GM21423 (cell line): ENCODE measurements at regions not wholly inside any gene's neighbourhood (a gene's known extent, or its start where the extent isn't known, plus 50 kb on each side); places are given as distances from the start of the nearest gene placed in this dataset.
"Not testable (repeated sequence)": the region's sequence is repeated elsewhere in the genome, so short reads cannot be mapped to it uniquely, and the experiment has no call there.

Source experiments
- ATAC-seq: cut with Tn5 transposase; IDR thresholded peaks from one replicate; pipeline ENCODE4 v1.9.1; 2021; ENCODE audit warnings: mild to moderate bottlenecking, moderate library complexity; ENCODE audit not compliant: unreplicated experiment

DNA sequence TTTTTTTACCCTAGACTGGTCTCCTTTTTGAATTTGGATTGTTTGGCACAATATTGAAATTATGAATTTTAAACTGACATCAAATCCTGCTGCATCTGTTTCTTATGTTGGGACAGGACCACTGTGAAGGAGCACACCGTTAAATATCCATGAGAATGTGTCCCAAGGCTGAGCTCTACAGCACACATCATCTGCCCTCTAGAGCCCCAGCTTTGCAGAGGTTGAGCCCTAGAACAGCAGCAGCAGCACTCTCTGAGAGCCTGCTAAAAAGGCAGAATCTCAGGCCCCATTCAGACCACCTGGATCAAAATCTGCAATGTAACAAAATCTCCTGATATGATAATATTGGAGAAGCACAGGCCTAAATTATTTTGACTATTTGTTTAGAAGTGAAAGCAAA lies 192.1 kb upstream of the CCN2 start:
- no peak for ATAC-seq

DNA sequence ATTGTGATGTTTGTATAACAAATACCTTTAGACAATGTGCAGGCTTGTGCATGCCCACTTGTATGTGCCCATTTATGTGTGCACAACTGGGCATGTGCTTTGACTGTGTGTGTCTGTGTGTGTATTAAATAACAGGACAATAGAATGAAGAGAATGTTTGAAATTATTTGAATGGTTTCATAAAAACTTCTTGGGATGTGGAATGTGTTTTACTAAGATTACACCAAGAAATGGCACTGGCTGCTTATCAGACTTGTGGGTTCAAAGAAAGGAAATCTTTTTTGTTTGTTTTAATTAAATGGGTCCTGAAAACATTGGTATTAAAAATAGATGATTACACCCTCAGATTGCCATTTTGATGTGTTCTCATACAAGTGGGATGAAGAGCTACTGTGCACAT lies 191.6 kb upstream of the CCN2 start:
- ATAC-seq, result no peak

DNA sequence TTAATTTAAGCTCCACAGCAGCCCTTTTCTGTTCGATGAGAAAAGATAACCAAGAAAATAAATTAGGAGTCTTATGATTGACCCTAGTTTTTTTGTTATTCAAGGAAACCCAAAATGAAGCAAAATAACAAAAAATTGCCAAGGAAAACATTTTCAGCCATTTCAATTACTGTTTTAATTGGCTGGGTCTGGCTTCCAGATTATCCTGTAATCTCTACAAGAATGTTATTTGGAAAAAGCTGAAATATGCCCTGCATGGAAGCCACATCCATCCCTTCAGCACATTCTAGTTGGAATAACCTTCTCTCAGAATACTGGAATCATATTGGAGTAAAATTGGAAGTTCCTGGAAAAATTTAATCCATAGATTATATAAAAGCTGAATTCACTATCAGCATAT lies 191.1 kb upstream of the CCN2 start:
- ATAC-seq, result no peak

DNA sequence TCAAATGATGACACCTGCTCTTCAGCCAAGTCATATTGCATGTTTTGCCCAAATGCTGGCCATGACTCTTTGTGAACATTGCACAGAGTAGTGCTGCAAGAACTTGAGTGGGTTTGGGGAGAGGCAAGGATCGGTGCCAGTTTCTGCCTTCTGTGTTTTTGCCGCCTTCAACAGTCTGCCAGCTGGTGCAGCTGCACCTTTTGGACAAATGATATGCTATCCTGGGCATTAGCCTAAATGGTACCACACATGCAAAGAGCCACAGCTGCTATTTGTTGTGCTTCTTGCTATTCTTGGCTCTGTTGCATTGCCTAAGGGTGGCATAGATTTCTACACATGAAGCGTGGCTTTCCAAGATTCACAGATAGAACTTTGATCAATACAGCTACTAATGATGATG lies 189.0 kb upstream of the CCN2 start:
- ATAC-seq, result no peak

DNA sequence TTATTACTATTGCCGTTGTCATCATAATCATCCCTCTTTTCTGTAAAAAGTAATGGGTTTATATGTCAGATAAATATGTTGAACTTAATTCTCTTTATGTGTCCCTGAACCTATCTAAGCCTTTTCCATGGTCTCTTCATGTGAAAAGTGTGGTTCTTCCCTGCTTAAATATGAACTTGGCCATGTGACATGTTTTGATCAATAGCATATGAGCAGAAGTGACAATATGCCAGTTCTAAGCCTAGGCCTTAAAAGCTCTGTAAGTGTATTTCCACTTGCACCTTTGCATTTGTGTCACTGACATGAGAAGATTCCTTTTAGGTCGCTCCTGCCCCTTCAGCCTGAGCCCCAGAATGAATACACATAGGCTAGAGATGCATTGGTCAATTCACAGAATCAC lies 188.4 kb upstream of the CCN2 start:
- ATAC-seq, result no peak

DNA sequence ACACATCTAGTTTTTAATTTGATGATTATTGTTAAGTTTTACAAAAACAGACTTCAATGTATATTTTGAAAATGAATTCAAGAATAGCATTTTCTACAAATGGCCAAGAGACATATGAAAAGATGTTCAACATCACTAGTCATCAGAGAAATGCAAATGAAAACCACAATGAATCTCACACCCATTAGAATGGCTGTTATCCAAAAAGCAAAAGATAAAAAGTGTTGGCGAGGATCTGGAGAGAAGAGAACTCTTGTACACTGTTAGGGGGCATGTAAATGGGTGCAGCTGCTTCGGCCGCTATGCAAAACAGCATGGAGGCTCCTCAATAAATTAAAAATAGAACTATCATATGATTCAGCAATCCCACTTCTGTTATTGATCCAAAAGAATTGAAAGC lies 185.8 kb upstream of the CCN2 start:
- no peak for ATAC-seq

DNA sequence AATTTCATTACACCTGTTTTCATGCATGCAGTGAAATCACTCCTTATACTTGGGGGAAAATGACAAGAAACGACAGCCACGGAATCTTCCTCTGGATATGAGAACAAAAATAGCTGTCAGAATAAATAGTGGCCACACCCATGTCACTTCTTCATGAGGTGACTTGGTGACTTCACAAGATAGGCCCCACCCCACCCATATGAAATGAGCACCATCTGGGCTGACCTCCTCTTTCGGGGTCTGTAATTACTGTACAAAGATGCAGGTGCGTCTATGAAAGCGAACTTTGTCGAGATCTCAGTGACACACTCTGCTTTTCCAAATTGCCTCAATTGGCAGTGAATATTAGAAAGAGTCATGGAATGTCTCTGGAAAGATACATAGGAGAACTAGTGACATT lies 184.2 kb upstream of the CCN2 start:
- no peak for ATAC-seq

DNA sequence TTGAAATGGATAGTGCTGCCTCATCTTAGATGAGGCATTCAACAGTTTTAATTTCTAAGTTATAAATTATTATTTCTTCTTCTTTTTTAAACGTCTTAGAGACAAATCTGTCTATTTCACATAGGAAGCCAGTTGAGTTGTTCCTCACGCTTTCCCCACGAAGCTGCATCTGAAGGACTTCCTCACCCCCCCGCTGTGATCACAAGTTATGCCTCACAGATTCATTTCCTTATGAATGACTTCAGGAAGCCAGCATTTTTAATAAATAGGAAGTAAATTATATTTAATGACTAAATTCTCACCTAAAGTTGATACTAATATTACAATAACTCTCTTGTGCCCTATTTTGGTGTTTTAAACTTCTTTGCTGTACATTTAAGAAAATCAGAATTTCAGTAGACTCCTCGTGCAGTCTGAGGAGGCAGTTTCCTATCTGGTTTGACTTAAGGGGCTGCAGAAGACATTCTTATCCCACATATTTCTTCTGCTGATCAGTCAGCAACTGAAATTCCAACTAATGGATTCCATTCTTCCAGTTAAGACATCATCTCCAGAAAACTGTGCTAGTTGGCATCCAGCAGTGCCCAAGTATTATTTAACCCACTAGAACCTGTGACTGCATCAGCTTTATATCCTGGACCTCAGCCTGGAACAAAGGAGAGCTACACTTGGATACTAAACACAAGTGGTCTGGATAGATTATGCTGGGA lies 182.7 kb upstream of the CCN2 start:
- ATAC-seq, result no peak

DNA sequence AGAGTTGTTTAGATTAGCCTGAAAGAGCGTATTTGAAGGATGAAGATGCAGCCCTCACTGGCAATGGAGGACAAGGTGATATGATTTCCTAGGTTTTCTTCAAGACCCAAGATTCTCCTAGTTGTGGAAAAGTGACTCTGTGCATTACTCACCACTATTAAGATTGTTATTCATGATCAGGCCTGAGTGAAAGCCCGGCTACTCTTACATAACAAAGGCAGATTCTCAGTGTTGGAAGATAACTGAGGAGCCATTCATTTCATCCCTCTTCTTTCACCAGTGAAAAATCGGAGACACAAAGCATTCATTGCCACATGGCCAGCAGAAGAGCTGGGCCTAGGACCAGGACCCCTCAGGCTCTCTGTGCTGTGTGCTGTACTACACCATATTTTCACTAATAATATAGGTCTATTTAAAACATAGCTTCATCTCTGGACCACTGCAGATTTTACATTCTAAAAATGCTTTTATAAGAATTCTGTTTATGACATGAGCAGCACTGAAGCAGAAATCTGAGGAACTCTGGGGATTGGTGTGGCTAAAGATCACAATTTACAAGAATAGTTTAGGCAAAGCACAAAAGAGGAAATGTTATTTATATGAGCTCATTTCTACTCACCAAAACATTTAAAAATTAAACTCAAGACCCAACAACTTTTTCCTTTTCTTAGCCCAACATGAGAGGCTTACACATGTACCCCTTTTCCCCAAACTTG lies 181.9 kb upstream of the CCN2 start:
- no peak for ATAC-seq

DNA sequence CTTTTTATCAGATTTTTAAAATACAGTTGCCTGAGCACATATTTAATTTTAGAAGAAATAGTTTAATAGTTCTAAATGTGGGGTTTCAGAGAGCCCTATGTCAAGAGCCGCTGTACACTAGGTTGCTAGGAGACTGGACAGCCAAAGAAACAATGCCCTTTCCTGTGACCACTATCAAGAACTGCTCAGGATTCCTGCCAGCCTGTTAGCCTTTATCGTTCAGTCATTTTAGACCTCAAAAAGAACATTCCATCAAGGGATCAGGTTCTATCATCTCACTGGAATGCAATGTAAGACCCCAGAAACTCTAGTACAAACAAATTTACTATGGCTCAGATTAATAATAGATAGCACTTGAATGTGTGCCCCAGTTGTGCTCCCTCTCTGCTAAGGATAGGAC lies 181.2 kb upstream of the CCN2 start:
- no peak for ATAC-seq

DNA sequence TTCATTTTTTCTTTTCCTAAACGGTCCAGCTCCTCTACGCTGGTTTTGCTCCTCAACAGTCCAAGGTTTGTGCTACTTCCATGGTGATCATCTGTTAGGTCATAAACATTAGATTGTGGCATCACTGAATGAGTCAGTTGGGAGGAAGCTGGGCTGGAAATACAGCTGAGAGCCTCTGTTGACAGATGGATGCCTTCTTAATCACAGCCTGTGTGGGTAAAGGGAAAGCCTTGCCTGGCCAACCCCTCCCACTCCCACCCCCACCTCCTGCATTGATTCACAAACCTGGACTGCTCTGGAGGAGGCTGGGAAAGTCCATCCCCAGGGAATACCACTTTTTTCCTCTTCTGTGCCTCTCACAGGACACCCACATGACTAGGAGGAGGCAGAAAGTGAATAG lies 180.6 kb upstream of the CCN2 start:
- ATAC-seq, result no peak

DNA sequence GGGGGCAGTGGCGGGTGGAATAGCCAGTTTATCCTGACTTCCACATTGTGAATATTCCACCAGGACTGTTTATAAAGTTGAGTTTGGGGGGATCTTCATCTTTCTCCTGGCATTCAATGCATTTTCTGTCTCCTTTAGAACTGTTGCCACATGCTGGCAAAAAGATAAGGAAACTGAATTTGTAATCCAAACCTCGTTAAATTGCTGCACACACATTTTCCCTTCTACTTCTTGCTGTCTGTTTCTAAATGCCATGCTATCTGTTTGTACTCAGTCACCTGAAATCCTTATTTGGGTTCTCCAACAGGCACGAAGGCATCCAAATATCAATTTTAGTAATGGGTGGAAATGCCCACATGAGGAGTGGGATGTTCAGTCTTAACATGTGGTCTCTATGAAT lies 180.2 kb upstream of the CCN2 start:
- ATAC-seq, result no peak

DNA sequence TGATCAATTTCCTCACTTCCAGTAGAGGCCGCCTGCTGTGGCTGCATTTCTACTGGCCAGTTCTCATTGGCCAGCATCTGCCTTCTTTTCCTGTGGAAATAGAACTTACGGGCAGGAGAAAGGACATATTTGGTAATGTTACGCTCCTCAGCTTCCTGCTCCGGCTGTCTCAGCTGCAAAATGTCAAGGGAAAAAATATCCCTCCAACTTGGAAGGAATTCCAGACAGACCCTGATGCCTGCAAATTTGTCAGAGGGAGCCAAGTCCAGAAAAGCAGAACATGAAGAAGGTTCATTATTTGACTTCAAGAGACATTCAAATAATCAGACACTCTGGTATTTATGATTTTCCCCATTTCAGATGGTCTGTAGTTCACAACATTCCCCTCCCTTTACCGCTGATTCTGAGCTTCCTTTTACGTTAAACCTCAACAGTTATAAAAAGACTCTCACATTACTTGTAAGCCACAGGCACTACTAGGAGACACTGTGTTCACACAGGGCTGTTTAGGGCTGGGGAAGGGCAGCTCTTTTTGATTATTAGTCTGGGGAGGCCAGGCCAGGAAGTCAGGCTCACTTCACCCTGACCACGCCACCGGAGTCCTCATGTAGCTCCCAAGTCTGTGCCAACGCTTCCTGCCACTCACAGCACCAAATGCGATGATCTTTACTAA lies 179.6 kb upstream of the CCN2 start:
- no peak for ATAC-seq

DNA sequence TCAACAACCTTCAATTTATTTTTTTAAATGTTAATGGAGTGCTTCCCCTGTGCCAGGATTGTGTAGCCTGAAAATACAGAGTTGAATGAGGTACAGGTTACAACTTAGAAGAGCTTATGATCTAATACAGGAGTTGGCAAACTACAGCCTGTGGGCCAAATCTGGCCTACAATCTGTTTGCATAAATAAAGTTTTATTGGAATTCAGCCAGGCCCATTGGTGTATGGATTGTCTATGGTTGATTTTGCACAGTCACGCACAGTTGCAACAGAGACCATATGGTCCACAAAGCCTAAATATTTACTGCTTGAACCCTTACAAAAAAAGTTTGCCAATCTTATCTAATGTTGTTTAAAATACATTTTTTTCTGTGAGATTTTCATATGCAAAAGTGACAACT lies 177.3 kb upstream of the CCN2 start:
- ATAC-seq, result no peak

DNA sequence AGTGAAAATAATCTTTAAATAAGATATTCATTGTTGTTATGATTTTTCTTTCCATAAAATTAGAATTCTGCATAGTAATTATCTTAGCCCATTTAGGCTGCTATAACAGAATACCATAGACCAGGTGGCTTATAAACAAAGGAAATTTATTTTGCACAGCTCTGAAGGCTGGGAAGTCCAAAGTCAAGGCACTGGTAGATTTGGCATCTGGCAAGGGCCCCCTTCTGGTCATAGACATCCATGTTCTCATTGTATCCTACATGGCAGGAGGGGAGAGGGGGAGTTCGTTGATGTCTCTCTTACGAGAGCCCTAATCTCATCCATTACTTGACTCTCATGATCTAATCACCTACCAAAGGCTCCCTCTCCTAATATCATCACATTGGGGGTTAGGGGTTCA lies 175.0 kb upstream of the CCN2 start:
- ATAC-seq, result no peak

DNA sequence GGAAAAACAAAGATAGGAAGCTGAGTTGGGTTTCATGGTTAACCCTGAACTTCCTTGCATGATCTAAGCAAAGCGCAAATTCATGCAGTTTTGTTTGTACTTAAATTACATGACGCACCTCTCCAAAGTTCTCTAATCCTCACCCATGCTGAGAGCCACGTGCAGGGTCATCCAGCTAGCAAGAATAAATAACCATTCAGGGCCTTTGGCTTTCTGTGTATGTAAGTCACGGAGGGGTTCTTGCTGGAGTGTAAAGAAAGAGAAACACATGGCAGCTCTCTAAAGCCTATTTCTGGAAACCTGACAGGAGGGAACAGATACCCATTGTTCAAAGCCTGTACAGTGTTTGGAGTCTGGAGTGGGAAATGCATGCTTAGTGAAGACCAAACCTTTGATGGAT lies 171.7 kb upstream of the CCN2 start:
- no peak for ATAC-seq

DNA sequence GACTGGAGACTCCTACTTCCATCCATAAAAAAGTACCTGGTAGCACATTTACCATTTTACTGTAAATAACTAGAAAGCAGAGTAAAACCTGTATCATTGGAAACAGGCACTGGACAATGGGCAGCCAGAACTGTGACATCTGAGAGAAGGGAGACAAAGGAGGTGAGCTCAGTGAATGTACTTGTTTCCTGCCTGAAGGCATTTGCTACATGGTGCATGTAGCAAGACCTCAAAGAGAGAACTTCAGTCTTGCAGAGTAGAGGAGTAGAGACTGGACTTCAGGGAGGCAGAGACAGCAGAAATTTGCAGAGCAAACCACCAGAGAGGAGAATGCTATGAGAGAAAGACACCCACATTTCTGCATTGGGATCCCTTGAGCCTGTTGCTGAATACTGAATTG lies 171.0 kb upstream of the CCN2 start:
- no peak for ATAC-seq

DNA sequence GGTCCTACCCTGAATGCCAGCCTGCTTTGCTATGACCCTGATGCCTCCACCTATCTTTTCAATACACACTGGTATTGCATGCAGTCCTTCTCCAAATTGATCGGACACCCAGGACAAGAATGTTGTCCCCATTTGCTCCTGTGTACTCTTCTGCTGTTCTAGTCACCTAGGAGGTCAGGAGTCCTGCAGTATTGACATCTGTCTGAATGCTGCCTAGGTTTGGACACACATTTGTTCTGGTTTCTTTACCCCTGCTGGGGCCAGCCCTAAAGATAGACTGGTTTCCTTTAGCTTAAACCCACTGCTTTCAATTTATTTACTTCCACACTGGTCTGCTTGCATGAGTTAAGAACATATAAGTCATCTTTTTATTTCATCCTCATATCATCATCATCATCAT lies 167.0 kb upstream of the CCN2 start:
- no peak for ATAC-seq

DNA sequence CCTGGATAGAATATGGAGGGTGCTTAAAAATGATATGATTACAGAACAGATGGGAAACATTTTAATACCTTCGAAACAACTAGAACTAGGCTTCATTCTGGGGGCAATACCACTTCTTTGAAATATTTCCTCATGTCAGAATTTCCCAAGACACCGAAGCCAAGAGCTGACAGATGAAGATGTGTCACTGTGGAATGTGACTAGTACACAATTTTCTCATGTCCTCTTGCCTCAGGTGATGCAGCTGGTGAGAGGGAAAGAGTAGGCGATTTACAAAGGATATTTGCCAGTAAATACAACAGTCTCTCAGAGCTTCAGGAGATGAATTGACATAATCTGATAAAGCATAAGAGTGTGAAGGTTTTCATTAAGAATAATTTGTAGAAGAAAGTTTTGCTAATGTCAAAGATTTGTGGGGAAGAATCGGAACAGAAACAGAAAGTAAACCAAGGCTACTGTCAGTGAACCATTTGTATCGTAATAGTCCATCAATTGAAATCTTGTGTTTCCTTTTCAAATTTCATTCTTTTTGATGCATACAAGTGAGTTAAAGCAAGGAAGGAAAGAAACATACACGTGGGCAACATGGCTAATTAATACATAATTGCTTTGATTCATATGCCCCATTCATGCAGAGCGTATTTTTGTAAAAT lies 164.7 kb upstream of the CCN2 start:
- ATAC-seq, result no peak

DNA sequence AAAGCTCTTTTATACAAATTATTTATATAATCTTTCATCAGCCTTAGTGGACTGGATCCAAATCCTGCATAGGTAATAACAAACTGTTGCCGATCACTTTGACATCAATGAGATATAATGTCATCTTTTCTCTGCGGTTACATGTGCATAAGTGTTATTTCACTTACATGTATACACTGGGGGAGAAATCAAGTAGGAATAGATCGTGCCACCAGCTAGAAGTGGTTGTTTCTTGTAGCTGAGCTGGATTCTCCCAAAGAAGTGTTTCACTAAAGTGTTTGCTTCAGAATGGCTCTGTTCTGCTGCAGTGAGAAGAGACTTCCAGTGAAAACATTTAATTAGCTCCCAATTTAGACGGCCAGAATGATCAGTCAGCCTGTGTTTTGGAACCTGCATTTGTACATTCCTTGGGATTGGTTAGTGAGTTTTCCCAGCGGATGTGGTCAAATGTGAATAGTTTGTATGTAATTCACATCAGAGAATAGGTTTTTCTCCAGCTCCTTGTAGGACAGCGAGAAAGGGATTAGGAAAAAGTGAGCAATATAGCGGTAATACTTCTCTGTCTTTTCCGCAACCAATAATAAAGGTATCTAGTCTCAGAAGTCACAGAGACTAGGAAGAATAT lies 163.1 kb upstream of the CCN2 start:
- ATAC-seq, result no peak

DNA sequence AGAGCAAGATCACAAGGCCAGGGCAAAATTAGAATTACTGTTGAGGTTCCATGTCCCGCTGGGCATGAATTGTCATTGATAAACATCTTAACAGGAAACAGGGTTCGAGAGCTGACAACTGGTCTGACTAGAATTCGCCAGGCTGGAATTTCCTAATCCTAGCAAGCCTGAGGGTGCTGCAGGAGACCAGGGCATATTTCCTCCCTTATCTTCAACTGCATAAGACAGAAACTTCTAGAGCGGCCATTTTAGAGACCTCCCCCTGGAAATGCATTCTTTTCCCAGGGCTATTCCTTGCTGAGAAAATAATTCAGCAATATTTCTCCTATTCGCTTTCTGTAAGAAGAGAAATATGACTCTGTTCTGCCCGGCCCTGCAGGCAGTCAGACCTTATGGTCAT lies 158.6 kb upstream of the CCN2 start:
- not testable (repeated sequence) for ATAC-seq
